ENCODE measurements at regions not wholly inside any gene's neighbourhood (a gene's known extent, or its start where the extent isn't known, plus 50 kb on each side); places are given as distances from the start of the nearest gene placed in this dataset.

- H3K18ac ChIP-seq (ENCODE audit: low read depth, low read length), result no peak overlapping the region
- no peak overlapping the region for H2BK5ac ChIP-seq (ENCODE audit: low read depth, low read length, poor library complexity, severe bottlenecking)
- no peak overlapping the region for H2BK20ac ChIP-seq (ENCODE audit: low read depth, low read length)
- H3K23ac ChIP-seq (ENCODE audit: low read depth, low read length), result no peak overlapping the region
- no peaks in the 10 kb centered on the region for H3K4me1 ChIP-seq (ENCODE audit: control insufficient read depth, insufficient read depth, low read length)
- H3K56ac ChIP-seq (ENCODE audit: extremely low read depth, insufficient read depth, low read length), result no peak overlapping the region
- BruUV-seq (replicated peaks), result no TSS peak
- ATAC-seq (ENCODE audit: low read depth), result no peak
- ChIA-PET POLR2A (ENCODE audit: unreplicated experiment) (no interaction called here), CTCF (no interaction called here)
- H4K8ac ChIP-seq (ENCODE audit: low read depth in 2 of 2, low read length in 2 of 2), result no peak overlapping the region
- no peak overlapping the region for H2AFZ ChIP-seq (replicated peaks; ENCODE audit: low read length, poor library complexity)
- H3K9ac ChIP-seq (ENCODE audit: low read depth, low read length), result no peak overlapping the region
- H3K27me3 ChIP-seq (ENCODE audit: control insufficient read depth, insufficient read depth, low read length), result no peaks in the 10 kb centered on the region
- no peak overlapping the region for H4K91ac ChIP-seq (ENCODE audit: insufficient read depth, low read depth, low read length)
- no peaks in the 10 kb centered on the region for H4K20me1 ChIP-seq (ENCODE audit: insufficient read depth, low read length)
- H3K9me3 ChIP-seq (ENCODE audit: control insufficient read depth, insufficient read depth, low read length), result peaks cover 3% of the 10 kb centered on the region; the same call in 1 of the 2 replicates
- no peak overlapping the region for H3K27ac ChIP-seq (ENCODE audit: insufficient read depth, low read length)
- H3K14ac ChIP-seq (replicated peaks; ENCODE audit: low read depth, low read length), result no peak overlapping the region
- H3K36me3 ChIP-seq (ENCODE audit: control insufficient read depth, insufficient read depth, low read length), result no peaks in the 10 kb centered on the region
- H2AK5ac ChIP-seq (ENCODE audit: low read depth, low read length), result no peak overlapping the region
- dilution Hi-C loops (cut with HindIII; ENCODE audit: low sequenced_read_pairs, unreplicated experiment) (no loop called here), in situ Hi-C loops (cut with MboI; ENCODE audit: low sequenced_read_pairs) (no loop called here), intact Hi-C loops (cut with micrococcal nuclease) (no loop called here)
- no CpG with 5 or more reads among the region's 3 CpGs for WGBS, 2 experiments (ENCODE audit: extremely low coverage in 2 of 2, insufficient read length in 1 of 2)
- H2AK9ac ChIP-seq (replicated peaks; ENCODE audit: low read depth, low read length, poor library complexity), result no peak overlapping the region
- no peaks in the 10 kb centered on the region for H3K9me1 ChIP-seq (ENCODE audit: insufficient read depth, low read length)
- H2BK120ac ChIP-seq (ENCODE audit: low read depth, low read length), result no peak overlapping the region
- H3K4ac ChIP-seq (ENCODE audit: low read depth, low read length), result no peak overlapping the region
- H3K79me1 ChIP-seq (ENCODE audit: low read depth in 1 of 2, low read length in 2 of 2), result no peaks in the 10 kb centered on the region
- no peak overlapping the region for H3K4me3 ChIP-seq (ENCODE audit: insufficient read depth, low read depth, low read length)
- H3K4me2 ChIP-seq (ENCODE audit: low read depth, low read length), result no peak overlapping the region
- no peak for DNase-seq
- no peak overlapping the region for H2BK15ac ChIP-seq (ENCODE audit: low read depth, low read length)
- H4K5ac ChIP-seq (ENCODE audit: low read depth, low read length), result no peak overlapping the region
- TF ChIP-seq CHD1 (IDR thresholded peaks at IDR 0.05; ENCODE audit: low read depth, low read length) (no peak), RAD21 (IDR thresholded peaks at IDR 0.05; ENCODE audit: low read length) (no peak), MAFK (IDR thresholded peaks at IDR 0.05; ENCODE audit: low read depth, low read length) (no peak), BHLHE40 (IDR thresholded peaks at IDR 0.05; ENCODE audit: low read depth, low read length) (no peak), RFX5 (IDR thresholded peaks at IDR 0.05; ENCODE audit: low read depth, low read length) (no peak), RCOR1 (IDR thresholded peaks at IDR 0.05; ENCODE audit: insufficient replicate concordance, low read length) (no peak), USF2 (IDR thresholded peaks at IDR 0.05; ENCODE audit: low read depth, low read length) (no peak), ELK1 (IDR thresholded peaks at IDR 0.05; ENCODE audit: borderline replicate concordance, low read depth, low read length) (no peak), MAZ (IDR thresholded peaks at IDR 0.05; ENCODE audit: borderline replicate concordance, low read depth, low read length) (no peak), SMC3 (IDR thresholded peaks at IDR 0.05; ENCODE audit: low read depth, low read length) (no peak), NFE2L2 (IDR thresholded peaks at IDR 0.05; ENCODE audit: low read depth, low read length) (no peak), POLR2A (IDR thresholded peaks at IDR 0.05; ENCODE audit: low read depth, low read length) (no peak), FOS (IDR thresholded peaks at IDR 0.05; ENCODE audit: low read depth, low read length) (no peak)
Measured at GRCh38 chr20:59377842-59378241, 77.4 kb downstream of the EDN3 start.
